ENCODE measurements at regions not wholly inside any gene's neighbourhood (a gene's known extent, or its start where the extent isn't known, plus 50 kb on each side); places are given as distances from the start of the nearest gene placed in this dataset.

DNA sequence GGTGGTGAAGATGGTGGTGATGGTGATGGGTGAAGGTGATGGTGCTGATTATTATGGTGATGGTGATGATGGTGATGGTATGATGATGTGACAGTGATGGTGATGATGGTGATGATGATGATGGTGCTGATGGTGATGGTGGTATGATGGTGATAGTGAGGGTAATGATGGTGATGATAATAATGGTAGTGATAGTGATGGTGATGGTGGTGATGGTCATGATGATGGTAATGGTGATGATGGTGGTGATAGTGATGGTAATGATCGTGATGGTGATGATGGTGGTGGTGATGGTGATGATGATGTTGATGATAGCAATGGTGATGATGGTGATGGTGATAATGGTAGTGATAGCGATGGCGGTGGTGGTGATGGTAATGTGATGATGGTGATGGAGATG is 197.9 kb upstream of the ALG10B start:
- CTCF ChIA-PET (ENCODE audit: partially characterized antibody): no interaction called here

More for the DNA sequence above, 197.9 kb upstream of the ALG10B start:
- Histone ChIP-seq H3K27me3 (replicated peaks in 1 of 4; ENCODE audit: control insufficient read depth in 3 of 4, extremely low read depth in 1 of 4, insufficient read depth in 3 of 4, low read length in 3 of 4) (no peaks in the 10 kb centered on the region), H3K4me1 (replicated peaks in 1 of 4; ENCODE audit: control insufficient read depth in 3 of 4, insufficient read depth in 4 of 4, low read length in 3 of 4) (no peaks in the 10 kb centered on the region), H3K9ac (replicated peaks in 1 of 4; ENCODE audit: extremely low read depth in 1 of 4, low read depth in 3 of 4, low read length in 3 of 4) (no peak overlapping the region), H2BK20ac (ENCODE audit: low read length) (no peak overlapping the region), H2AFZ (ENCODE audit: low read length) (no peak overlapping the region), H4K8ac (ENCODE audit: extremely low read depth, insufficient read depth, low read length) (no peak overlapping the region), H4K20me1 (replicated peaks in 1 of 2; ENCODE audit: control insufficient read depth in 1 of 2, insufficient read depth in 2 of 2, low read length in 2 of 2) (peaks cover 0 to 5% of the 10 kb centered on the region in 2 experiments), H4K91ac (replicated peaks; ENCODE audit: insufficient read length, low read length) (no peak overlapping the region), H3K79me2 (ENCODE audit: control insufficient read depth in 1 of 2, insufficient read depth in 2 of 2, low read length in 2 of 2) (no peaks in the 10 kb centered on the region), H4K5ac (ENCODE audit: insufficient read length, low read depth, low read length) (no peak overlapping the region), H3K36me3 (ENCODE audit: control insufficient read depth in 2 of 4, insufficient read depth in 4 of 4, low read length in 3 of 4) (no peaks in the 10 kb centered on the region), H3K4me2 (ENCODE audit: insufficient read depth in 1 of 2, low read depth in 2 of 2, low read length in 2 of 2) (no peak overlapping the region), H3K4ac (replicated peaks; ENCODE audit: insufficient read length, low read depth, low read length) (no peak overlapping the region), H3K4me3 (ENCODE audit: extremely low read depth in 1 of 4, insufficient read depth in 2 of 4, low read depth in 3 of 4, low read length in 4 of 4) (no peak overlapping the region), H2BK5ac (ENCODE audit: low read depth, low read length) (no peak overlapping the region), H3K56ac (replicated peaks; ENCODE audit: insufficient read length, low read depth, low read length) (peak overlapping the region; percentile 99), H2AK5ac (ENCODE audit: low read depth, low read length) (no peak overlapping the region), H3K79me1 (ENCODE audit: low read depth, low read length) (no peaks in the 10 kb centered on the region), H2BK15ac (ENCODE audit: low read length) (no peak overlapping the region), H3K23me2 (ENCODE audit: low read depth, low read length) (peaks cover 7% of the 10 kb centered on the region; the same call in 1 of the 2 replicates), H3K27ac (ENCODE audit: low read depth, low read length) (no peak overlapping the region), H3K14ac (ENCODE audit: insufficient read length) (no peak overlapping the region), H3K18ac (ENCODE audit: extremely low read depth, low read length) (no peak overlapping the region), H2BK12ac (ENCODE audit: low read depth, low read length) (no peak overlapping the region), H2BK120ac (replicated peaks; ENCODE audit: low read depth, low read length) (no peak overlapping the region), H3K9me3 (ENCODE audit: insufficient read depth in 2 of 2, low read depth in 1 of 2, low read length in 1 of 2) (peaks cover 62 to 82% of the 10 kb centered on the region in 2 experiments), H3K23ac (ENCODE audit: insufficient read length) (no peak overlapping the region)
- DNase-seq (ENCODE audit: low read depth in 1 of 2, low spot score in 2 of 2): no peak
- TF ChIP-seq, protein P1, sequence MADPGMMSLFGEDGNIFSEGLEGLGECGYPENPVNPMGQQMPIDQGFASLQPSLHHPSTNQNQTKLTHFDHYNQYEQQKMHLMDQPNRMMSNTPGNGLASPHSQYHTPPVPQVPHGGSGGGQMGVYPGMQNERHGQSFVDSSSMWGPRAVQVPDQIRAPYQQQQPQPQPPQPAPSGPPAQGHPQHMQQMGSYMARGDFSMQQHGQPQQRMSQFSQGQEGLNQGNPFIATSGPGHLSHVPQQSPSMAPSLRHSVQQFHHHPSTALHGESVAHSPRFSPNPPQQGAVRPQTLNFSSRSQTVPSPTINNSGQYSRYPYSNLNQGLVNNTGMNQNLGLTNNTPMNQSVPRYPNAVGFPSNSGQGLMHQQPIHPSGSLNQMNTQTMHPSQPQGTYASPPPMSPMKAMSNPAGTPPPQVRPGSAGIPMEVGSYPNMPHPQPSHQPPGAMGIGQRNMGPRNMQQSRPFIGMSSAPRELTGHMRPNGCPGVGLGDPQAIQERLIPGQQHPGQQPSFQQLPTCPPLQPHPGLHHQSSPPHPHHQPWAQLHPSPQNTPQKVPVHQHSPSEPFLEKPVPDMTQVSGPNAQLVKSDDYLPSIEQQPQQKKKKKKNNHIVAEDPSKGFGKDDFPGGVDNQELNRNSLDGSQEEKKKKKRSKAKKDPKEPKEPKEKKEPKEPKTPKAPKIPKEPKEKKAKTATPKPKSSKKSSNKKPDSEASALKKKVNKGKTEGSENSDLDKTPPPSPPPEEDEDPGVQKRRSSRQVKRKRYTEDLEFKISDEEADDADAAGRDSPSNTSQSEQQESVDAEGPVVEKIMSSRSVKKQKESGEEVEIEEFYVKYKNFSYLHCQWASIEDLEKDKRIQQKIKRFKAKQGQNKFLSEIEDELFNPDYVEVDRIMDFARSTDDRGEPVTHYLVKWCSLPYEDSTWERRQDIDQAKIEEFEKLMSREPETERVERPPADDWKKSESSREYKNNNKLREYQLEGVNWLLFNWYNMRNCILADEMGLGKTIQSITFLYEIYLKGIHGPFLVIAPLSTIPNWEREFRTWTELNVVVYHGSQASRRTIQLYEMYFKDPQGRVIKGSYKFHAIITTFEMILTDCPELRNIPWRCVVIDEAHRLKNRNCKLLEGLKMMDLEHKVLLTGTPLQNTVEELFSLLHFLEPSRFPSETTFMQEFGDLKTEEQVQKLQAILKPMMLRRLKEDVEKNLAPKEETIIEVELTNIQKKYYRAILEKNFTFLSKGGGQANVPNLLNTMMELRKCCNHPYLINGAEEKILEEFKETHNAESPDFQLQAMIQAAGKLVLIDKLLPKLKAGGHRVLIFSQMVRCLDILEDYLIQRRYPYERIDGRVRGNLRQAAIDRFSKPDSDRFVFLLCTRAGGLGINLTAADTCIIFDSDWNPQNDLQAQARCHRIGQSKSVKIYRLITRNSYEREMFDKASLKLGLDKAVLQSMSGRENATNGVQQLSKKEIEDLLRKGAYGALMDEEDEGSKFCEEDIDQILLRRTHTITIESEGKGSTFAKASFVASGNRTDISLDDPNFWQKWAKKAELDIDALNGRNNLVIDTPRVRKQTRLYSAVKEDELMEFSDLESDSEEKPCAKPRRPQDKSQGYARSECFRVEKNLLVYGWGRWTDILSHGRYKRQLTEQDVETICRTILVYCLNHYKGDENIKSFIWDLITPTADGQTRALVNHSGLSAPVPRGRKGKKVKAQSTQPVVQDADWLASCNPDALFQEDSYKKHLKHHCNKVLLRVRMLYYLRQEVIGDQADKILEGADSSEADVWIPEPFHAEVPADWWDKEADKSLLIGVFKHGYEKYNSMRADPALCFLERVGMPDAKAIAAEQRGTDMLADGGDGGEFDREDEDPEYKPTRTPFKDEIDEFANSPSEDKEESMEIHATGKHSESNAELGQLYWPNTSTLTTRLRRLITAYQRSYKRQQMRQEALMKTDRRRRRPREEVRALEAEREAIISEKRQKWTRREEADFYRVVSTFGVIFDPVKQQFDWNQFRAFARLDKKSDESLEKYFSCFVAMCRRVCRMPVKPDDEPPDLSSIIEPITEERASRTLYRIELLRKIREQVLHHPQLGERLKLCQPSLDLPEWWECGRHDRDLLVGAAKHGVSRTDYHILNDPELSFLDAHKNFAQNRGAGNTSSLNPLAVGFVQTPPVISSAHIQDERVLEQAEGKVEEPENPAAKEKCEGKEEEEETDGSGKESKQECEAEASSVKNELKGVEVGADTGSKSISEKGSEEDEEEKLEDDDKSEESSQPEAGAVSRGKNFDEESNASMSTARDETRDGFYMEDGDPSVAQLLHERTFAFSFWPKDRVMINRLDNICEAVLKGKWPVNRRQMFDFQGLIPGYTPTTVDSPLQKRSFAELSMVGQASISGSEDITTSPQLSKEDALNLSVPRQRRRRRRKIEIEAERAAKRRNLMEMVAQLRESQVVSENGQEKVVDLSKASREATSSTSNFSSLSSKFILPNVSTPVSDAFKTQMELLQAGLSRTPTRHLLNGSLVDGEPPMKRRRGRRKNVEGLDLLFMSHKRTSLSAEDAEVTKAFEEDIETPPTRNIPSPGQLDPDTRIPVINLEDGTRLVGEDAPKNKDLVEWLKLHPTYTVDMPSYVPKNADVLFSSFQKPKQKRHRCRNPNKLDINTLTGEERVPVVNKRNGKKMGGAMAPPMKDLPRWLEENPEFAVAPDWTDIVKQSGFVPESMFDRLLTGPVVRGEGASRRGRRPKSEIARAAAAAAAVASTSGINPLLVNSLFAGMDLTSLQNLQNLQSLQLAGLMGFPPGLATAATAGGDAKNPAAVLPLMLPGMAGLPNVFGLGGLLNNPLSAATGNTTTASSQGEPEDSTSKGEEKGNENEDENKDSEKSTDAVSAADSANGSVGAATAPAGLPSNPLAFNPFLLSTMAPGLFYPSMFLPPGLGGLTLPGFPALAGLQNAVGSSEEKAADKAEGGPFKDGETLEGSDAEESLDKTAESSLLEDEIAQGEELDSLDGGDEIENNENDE (IDR thresholded peaks at IDR 0.05; ENCODE audit: insufficient replicate concordance, low read length): no peak
- FAIRE-seq: no peak
- WGBS, 2 experiments (ENCODE audit: extremely low coverage in 1 of 2, insufficient coverage in 1 of 2, insufficient read length in 1 of 2, insufficient replicate concordance in 2 of 2, low coverage in 1 of 2, low lambda C conversion rate in 2 of 2, missing lambda C conversion rate in 1 of 2): 97% methylated on average over 3 of the region's 3 CpGs; no CpG with 5 or more reads in 1 of the 2 experiments
- POLR2A ChIA-PET (ENCODE audit: partially characterized antibody): no interaction called here
